Activated T-helper 9 cell treated with anti-CD3 and anti-CD28 coated beads, Interleukin-2, amount 50 U/mL, for 16 hours (primary cell): ENCODE measurements at regions not wholly inside any gene's neighbourhood (a gene's known extent, or its start where the extent isn't known, plus 50 kb on each side); places are given as distances from the start of the nearest gene placed in this dataset.
A peak's percentile ranks its signal among the peaks of the same experiment; 100 is the strongest.

Experiments used
- DNase-seq: peaks from one replicate; pipeline ENCODE4 v3.0.0-alpha.2; 2020; ENCODE audit warnings: low read depth

GRCh38 chr17:77307479-77308198 lies 166.9 kb downstream of the SEC14L1 start:
- no peak for DNase-seq

- DNase-seq, result no peak
These were observed 168.3 kb downstream of the SEC14L1 start for GRCh38 chr17:77308861-77309726.

GRCh38 chr17:77310336-77310735 lies 169.6 kb downstream of the SEC14L1 start:
- no peak for DNase-seq

GRCh38 chr17:77311371-77311981 lies 170.7 kb downstream of the SEC14L1 start:
- no peak for DNase-seq

GRCh38 chr17:77312061-77312701 lies 171.4 kb downstream of the SEC14L1 start:
- no peak for DNase-seq

GRCh38 chr17:77312786-77313599 lies 172.2 kb downstream of the SEC14L1 start:
- DNase-seq, result no peak

- no peak for DNase-seq
These were observed 173.1 kb downstream of the SEC14L1 start for GRCh38 chr17:77313831-77314230.

- no peak for DNase-seq
These were observed 173.8 kb downstream of the SEC14L1 start for GRCh38 chr17:77314601-77315000.

- DNase-seq, result no peak
These were observed 174.2 kb downstream of the SEC14L1 start for GRCh38 chr17:77315010-77315409.

- DNase-seq, result no peak
These were observed 174.9 kb downstream of the SEC14L1 start for GRCh38 chr17:77315551-77316190.

GRCh38 chr17:77316191-77316641 lies 175.4 kb downstream of the SEC14L1 start:
- no peak for DNase-seq

GRCh38 chr17:77316651-77317050 lies 175.9 kb downstream of the SEC14L1 start:
- no peak for DNase-seq

- no peak for DNase-seq
These were observed 176.5 kb downstream of the SEC14L1 start for GRCh38 chr17:77317091-77317750.

GRCh38 chr17:77318021-77318420 lies 177.3 kb downstream of the SEC14L1 start:
- DNase-seq, result no peak

- no peak for DNase-seq
These were observed 177.9 kb downstream of the SEC14L1 start for GRCh38 chr17:77318491-77319210.

GRCh38 chr17:77319211-77320043 lies 178.7 kb downstream of the SEC14L1 start:
- DNase-seq, result peak; percentile 25

- DNase-seq, result no peak
These were observed 179.3 kb downstream of the SEC14L1 start for GRCh38 chr17:77320044-77320440.

- DNase-seq, result no peak
These were observed 179.9 kb downstream of the SEC14L1 start for GRCh38 chr17:77320485-77321256.
